ENCODE measurements at regions not wholly inside any gene's neighbourhood (a gene's known extent, or its start where the extent isn't known, plus 50 kb on each side); places are given as distances from the start of the nearest gene placed in this dataset.
"Not testable (repeated sequence)": the region's sequence is repeated elsewhere in the genome, so short reads cannot be mapped to it uniquely, and the experiment has no call there.

DNA sequence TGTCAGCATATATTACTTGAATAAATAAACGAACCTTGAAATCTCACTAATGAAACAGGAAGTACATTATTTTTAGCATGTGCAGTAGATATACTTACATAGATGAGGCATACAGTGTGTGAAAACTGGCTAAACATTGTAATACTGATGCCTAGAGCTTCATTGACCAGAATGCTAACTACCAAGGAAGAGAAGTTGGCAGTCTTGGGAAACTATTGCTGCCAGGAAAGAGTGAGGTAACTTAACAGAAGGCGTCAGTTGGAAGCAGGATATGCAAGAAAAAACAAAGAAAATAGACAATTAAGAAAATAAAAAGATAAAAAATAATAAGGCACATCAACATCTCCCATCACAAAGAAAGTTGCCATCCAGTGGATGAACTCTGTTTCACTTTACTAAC is 963.0 kb downstream of the TDRD15 start:
- Histone ChIP-seq H3K27ac (ENCODE audit: extremely low read depth, low read depth, low read length) (no peak overlapping the region), H3K4me1 (ENCODE audit: control insufficient read depth, insufficient read depth, low read length) (no peaks in the 10 kb centered on the region), H3K4me3 (ENCODE audit: low read depth, low read length) (no peak overlapping the region), H3K36me3 (ENCODE audit: control insufficient read depth in 2 of 2, insufficient read depth in 1 of 2, low read length in 2 of 2) (no peaks in the 10 kb centered on the region), H3K9me3 (ENCODE audit: control insufficient read depth, insufficient read depth, low read depth, low read length) (no peaks in the 10 kb centered on the region)
- ChIA-PET CTCF (no interaction called here), POLR2A (no interaction called here)
- TF ChIP-seq ZNF621 (tag by site-specific recombination; IDR thresholded peaks at IDR 0.05) (no peak), ZNF350 (tag by site-specific recombination; IDR thresholded peaks at IDR 0.05) (no peak), ZNF221 (tag by site-specific recombination; IDR thresholded peaks at IDR 0.05; ENCODE audit: borderline replicate concordance) (no peak), ZNF596 (tag by site-specific recombination; IDR thresholded peaks at IDR 0.05) (no peak)

- CTCF ChIA-PET; H3K4me1 ChIP-seq (ENCODE audit: control insufficient read depth, insufficient read depth, low read length); H3K9me3 ChIP-seq (ENCODE audit: control insufficient read depth, insufficient read depth, low read depth, low read length); H3K36me3 ChIP-seq (ENCODE audit: control insufficient read depth in 2 of 2, insufficient read depth in 1 of 2, low read length in 2 of 2); POLR2A ChIA-PET; H3K27ac ChIP-seq (ENCODE audit: extremely low read depth, low read depth, low read length); H3K4me3 ChIP-seq (ENCODE audit: low read depth, low read length): not testable (repeated sequence)
These were observed 979.8 kb downstream of the TDRD15 start for GRCh38 chr2:22103617-22104016.

GRCh38 chr2:22110244-22110651 is 986.5 kb downstream of the TDRD15 start:
- H3K9me3 ChIP-seq (ENCODE audit: control insufficient read depth, insufficient read depth, low read depth, low read length): no peaks in the 10 kb centered on the region
- no peak overlapping the region for H3K4me3 ChIP-seq (ENCODE audit: low read depth, low read length)
- ChIA-PET POLR2A (no interaction called here), CTCF (interaction anchor here (0.6 kb wide), 1 partner anchor 512 kb away, joined by 3 read pairs; no protein-coding TSS in a partner anchor)
- no peaks in the 10 kb centered on the region for H3K4me1 ChIP-seq (ENCODE audit: control insufficient read depth, insufficient read depth, low read length)
- no peak for TF ChIP-seq ZFP3 (tag by site-specific recombination; IDR thresholded peaks at IDR 0.05; ENCODE audit: low read depth)
- TF ChIP-seq BCL11B (tag by site-specific recombination; IDR thresholded peaks at IDR 0.05; ENCODE audit: low read depth): no peak
- no peak for TF ChIP-seq KLF10 (tag by site-specific recombination; IDR thresholded peaks at IDR 0.05)
- no peak for TF ChIP-seq KLF9 (tag by site-specific recombination; IDR thresholded peaks at IDR 0.05; ENCODE audit: low read depth)
- TF ChIP-seq GLI4 (tag by site-specific recombination; IDR thresholded peaks at IDR 0.05): no peak
- no peak for TF ChIP-seq ZNF548 (tag by site-specific recombination; IDR thresholded peaks at IDR 0.05)
- TF ChIP-seq KLF8 (tag by site-specific recombination; IDR thresholded peaks at IDR 0.05): no peak
- TF ChIP-seq PRDM4 (tag by site-specific recombination; IDR thresholded peaks at IDR 0.05): no peak
- no peak for TF ChIP-seq ZBTB48 (tag by site-specific recombination; IDR thresholded peaks at IDR 0.05)
- no peak for TF ChIP-seq ZNF398 (tag by site-specific recombination; IDR thresholded peaks at IDR 0.05)
- no peak for TF ChIP-seq ZNF510 (tag by site-specific recombination; IDR thresholded peaks at IDR 0.05; ENCODE audit: insufficient replicate concordance)
- TF ChIP-seq KLF16 (tag by site-specific recombination; IDR thresholded peaks at IDR 0.05): no peak
- TF ChIP-seq ZNF37A (tag by site-specific recombination; IDR thresholded peaks at IDR 0.05): no peak
- TF ChIP-seq, protein P1, sequence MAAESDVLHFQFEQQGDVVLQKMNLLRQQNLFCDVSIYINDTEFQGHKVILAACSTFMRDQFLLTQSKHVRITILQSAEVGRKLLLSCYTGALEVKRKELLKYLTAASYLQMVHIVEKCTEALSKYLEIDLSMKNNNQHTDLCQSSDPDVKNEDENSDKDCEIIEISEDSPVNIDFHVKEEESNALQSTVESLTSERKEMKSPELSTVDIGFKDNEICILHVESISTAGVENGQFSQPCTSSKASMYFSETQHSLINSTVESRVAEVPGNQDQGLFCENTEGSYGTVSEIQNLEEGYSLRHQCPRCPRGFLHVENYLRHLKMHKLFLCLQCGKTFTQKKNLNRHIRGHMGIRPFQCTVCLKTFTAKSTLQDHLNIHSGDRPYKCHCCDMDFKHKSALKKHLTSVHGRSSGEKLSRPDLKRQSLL (tag by site-specific recombination; IDR thresholded peaks at IDR 0.05): no peak
- TF ChIP-seq OSR2 (tag by site-specific recombination; IDR thresholded peaks at IDR 0.05): no peak
- TF ChIP-seq ZNF157 (tag by site-specific recombination; IDR thresholded peaks at IDR 0.05): no peak
- H3K36me3 ChIP-seq (ENCODE audit: control insufficient read depth in 2 of 2, insufficient read depth in 1 of 2, low read length in 2 of 2): no peaks in the 10 kb centered on the region
- no peak overlapping the region for H3K27ac ChIP-seq (ENCODE audit: extremely low read depth, low read depth, low read length)

All from HEK293 (cell line).